Dermis blood vessel endothelial cell (primary cell): ENCODE measurements at regions not wholly inside any gene's neighbourhood (a gene's known extent, or its start where the extent isn't known, plus 50 kb on each side); places are given as distances from the start of the nearest gene placed in this dataset.
"Not testable (repeated sequence)": the region's sequence is repeated elsewhere in the genome, so short reads cannot be mapped to it uniquely, and the experiment has no call there.

Experiments
- DNase-seq: peaks from one replicate; pipeline ENCODE4 v3.0.0; 2010

DNA sequence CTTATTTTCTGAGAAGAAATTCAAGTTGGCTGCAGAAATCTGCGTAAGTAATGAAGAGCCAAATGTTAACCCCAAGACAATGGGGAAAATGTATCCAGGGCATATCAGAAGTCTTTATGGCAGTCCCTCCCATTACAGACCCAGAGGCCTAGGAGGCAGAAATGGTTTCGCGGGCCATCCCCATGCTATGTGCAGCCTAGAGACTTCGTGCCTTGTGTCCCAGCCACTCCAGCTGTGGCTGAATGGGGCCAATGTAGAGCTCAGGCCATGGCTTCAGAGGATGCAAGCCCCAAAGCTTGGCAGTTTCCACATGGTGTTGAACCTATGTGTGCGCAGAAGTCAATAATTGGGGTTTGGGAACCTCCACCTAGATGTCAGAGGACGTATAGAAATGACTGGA, 131.9 kb downstream of the GPR37 start:
- no peak for DNase-seq

DNA sequence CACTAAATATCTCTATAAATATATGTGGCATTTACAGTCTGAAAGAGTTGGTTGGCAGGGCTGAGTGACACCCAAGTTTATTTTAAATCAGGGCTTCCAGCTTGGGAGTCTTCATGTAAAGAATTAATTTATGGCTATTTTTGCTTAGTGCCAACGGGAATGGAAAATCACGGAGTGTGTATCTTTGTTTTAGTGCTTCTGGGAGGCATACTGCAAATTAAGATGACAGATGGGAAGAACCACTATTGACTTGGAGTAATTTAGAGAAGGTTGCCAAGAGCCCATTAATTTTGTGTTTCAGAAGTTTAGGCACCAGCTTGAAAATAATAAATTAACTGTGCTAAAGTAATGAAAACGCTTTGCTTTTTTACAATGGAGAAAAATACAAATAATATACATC, 135.2 kb downstream of the GPR37 start:
- no peak for DNase-seq

DNA sequence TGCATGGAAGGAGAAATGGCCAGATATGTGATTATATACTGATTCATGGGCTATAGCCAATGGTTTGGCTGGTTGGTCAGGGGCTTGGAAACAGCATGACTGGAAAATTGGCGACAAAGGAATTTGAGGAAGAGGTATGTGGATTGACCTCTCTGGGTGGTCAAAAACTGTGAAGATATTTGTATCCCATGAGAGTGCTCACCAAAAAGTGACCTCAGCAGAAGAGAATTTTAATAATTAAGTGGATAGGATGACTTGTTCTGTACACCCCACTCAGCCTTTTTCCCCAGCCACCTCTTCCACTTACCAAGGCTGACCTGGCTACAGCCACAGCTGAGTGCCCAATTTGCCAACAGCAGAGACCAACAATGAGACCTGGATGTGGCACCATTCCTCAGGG, 146.7 kb downstream of the GPR37 start:
- DNase-seq = no peak

DNA sequence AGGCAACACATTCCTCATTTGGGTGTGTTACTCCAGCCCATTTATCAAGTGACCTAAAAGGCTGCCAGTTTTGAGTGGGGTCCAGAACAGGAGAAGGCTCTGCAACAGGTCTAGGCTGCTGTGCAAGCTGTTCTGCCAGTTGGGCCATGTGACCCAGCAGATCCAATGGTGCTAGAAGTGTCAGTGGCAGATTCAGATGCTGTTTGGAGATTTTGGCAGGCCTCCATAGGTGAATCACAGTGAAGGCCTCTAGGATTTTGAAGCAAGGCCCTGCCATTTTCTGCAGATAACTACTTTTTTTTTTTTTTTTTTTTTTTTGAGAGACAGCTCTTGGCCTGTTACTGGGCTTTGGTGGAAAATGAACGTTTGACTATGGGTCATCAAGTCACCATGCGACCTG, 147.5 kb downstream of the GPR37 start:
- DNase-seq = not testable (repeated sequence)

DNA sequence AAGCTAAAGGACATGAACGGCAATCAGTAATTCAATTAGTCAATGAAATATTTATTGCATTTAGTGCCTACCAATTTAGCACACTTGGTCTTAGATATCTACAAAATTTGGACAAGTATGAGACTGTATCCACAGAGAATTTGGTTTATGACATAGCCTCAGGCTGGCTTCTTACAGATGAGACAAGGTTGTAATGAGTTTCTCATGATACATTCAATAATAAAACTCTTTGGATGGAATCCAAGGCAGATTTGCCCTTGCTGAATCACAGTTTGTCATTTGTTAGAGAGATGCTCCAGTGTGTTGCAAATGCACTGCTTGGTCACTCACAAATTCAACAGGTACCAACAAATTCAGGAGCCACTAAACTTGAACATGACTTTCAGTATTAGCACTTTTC, 162.5 kb downstream of the GPR37 start:
- DNase-seq = no peak

DNA sequence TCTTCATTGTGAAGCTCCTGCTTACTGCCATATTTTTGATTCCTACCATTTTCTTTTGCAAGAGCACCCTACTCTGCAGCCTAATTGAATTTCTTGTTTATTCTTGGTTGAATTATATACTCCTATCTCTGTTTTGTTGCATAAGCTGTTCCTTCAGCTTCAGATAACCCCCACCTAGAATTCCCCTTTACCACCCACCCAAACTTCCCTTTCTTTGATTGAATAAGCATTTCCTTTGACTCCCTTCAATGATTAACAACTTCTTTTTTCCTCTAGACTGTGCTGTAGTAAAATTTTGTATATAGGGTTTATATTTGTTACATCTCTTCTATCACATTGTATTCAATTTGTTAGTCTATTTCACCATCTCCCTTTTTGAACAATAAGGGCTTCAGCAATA, 168.1 kb downstream of the GPR37 start:
- no peak for DNase-seq

DNA sequence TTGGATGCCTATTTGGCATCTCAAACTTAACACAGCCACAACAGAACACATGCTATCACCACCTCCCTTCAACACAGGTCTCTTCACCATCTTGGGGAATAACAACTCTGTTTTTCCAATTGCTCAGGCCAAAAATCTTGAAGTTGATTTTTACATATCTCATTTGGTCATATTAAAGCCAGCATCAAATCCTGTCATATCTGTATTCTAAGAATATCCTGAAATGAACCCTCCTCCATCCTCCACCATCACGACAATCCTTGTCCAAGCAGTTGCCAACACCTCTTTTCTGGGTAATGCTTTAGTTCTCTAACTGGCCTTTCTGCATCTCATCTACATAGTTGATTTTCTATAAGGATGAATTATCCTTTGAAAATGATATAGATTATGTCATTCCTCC, 168.7 kb downstream of the GPR37 start:
- DNase-seq = no peak

DNA sequence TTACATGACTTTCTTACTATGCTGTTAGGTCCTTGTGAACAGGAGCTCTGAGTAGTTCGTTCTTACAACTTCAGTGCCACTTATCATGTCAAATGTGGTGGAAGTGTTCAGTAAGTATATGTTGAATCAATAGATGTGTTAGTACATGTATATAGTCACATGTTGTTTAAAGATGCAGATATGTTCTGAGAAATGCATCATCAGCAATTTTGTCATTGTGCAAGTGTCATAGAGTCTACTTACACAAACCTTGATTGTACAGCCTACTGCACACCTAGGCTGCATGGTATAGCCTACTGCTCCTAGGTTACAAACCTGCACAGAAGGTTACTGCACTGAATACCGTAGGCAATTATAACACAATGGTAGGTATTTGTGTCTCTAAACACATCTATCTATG, 174.8 kb downstream of the GPR37 start:
- no peak for DNase-seq

DNA sequence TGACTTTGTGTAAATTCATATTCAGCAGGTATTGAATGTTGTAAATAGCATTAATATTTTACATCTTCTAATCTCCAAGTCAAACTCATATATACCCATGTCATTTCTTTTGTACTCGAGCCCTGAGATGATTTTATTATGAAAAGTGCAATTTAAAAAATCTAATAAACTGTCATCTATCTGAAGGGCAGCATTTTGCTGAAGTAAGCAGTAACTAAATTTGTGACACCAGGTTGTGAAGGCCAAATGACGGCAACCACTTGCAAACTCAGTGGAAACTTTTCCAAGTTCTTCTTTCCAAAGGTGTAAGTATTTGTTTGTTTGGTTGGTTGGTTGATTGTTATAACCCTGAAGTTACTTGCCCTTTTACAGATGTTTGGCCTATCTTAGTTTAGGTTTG, 188.3 kb downstream of the GPR37 start:
- DNase-seq = no peak

DNA sequence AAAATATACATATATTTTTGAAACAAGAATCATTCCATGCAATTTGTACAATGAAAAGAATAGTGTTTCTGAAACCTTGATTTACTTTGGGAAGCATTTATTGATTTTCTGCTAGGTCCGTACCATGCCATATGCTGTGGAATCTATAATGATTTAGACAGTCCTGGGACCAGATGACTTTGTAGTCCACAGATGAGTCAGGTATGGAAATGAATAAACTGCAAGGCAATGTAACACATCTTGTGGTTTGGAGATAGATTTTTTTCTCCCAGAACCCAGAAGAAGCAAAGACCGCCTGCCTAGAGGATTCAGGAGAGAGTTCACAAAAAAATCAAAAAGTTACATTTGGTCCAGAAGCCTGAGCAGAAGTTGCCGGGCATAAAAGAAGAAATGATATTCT, 190.4 kb downstream of the GPR37 start:
- no peak for DNase-seq

DNA sequence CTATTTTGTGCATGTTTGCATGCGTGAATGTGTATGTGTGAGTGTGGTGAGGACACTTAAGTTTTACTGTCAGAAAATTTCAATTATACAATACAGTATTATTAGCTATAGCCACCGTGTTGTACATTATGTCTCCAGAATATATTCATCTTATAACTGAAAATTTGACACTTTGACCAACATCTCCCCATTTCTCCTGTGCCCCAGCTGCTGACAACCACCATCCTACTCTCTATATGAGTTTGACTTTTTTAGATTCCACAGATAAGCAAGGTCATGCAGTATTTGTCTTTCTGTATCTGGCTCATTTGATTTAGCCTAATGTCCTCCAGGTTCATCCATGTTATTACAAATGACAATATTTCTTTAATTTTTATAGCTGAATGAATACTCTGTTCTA, 195.0 kb downstream of the GPR37 start:
- no peak for DNase-seq

DNA sequence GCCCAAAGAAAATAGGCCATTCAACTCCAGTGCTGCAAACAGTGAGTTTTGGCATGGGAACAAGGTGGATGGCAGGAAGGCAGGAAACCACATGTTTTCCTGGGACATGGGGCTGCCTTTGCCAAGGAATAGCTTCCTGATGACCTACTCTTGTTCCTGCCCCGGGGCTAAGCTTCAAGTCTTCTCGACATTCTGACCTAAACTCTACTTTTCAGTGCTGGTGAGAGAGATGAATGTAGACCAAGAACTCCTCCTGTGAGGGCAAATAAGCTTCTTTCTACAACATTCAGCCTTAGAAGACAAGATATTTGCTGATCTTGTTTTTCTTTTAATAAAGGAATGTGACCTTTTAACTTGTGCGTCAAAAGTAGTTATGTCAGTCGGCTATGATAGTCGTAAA, 199.0 kb downstream of the GPR37 start:
- no peak for DNase-seq

DNA sequence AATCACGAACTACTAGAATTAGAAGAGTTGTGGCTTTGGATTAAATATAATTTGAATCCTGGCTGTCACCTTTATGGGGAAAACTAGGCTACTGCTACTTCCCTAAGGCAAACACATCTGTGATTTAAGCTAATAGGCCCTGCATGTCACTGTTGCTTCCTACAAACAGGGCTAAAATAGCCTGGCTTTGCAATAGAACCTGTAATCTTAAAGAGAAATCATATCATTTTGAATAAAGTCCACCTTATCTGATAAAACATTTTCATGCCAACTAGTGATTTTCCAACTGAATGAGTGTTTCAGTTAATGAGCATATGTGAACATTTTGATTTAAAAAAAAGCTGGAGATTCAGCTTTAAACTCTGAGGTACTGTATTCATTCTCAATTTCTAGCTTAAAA, 208.0 kb downstream of the GPR37 start:
- DNase-seq = no peak

DNA sequence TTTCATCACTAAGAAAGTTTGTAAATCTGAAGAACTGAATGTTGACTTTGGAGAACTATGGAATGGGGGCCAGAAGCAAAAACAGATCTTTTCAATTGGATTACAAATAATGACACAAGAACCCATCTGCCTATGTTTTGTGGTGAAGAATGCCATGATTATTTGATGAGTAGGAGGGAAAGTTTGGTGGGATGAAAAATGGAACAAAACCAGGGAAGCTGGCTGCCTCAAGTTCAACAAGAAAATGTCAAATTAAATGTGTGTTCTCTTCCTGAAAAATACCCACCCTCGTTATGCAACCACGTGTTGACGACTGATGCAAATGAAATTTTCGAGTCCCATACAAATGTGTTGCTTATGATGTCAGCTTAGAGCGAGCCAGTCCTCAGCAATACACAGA, 208.5 kb downstream of the GPR37 start:
- no peak for DNase-seq

DNA sequence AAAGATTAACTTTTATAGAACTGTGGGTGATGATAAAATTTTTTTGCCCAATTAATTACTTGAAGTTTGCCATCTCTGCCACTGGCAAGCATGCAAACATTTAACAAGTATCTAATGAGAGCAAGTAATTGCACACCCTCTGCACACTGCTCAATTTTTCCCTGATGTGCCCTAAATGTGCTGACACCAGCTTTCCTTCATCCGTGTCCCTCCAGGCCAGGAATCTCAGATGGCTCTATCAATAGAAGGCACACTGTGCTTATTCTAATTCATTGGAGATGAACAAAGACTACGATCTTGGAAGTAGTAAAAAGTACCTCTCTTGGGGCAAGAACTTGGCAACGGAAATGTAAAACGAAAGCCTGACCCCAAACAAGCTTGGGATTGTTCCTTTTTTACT, 212.1 kb downstream of the GPR37 start:
- DNase-seq = no peak

DNA sequence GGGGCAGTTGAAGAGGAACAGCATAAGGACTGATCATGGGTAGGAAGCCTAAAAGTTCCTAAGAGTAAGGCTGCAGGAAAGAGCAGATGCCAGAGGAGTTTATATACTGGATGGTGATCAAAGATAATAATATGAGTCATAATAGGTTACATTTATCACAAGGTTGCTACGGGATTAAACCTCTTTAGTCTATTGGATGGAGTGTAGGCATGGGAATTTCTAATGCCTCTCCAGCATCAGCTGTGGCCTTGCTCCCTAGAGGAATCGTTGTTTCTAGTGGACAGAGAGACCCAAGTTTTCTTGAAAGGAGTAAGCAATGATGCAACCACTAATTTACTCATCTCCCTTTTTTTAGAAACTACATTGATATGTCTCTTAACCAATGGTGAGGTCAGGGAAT, 213.4 kb downstream of the GPR37 start:
- no peak for DNase-seq

DNA sequence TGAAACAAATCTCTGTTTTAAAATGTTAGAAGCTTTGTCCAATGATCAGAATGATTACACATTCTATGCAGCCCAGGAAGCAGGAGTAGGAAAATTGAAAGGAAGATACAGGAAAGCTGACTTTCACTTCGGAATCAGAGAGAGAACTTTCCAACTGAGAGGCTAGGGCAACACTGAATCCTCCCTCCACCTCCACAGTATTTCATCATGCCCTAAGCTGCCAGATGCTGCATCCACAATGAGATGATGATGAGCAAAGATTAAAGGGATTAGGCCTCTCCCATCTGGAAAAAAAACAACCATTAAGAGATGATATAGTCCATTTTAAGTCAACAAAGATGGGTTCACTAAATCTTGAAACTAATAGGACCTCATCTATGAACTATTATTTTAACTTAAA, 215.6 kb downstream of the GPR37 start:
- DNase-seq = no peak

DNA sequence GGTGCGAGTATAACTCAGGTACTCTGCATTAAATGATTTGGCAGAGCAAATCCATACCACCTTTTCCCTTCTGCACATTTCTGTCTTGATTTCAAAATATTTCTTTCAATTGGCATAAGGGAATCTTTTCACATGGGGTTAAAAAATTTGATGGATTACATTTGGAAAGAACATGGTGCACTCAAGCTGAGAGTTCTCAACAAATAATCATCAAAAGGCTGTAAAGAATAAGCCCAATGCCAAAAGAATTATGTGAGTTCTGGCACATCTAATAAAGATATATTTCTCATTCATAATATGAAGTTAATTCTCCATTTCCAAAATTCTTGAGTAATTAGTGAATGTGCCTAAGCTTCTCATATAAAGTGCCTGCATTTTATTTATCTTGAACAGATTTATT, 223.1 kb downstream of the GPR37 start:
- no peak for DNase-seq

DNA sequence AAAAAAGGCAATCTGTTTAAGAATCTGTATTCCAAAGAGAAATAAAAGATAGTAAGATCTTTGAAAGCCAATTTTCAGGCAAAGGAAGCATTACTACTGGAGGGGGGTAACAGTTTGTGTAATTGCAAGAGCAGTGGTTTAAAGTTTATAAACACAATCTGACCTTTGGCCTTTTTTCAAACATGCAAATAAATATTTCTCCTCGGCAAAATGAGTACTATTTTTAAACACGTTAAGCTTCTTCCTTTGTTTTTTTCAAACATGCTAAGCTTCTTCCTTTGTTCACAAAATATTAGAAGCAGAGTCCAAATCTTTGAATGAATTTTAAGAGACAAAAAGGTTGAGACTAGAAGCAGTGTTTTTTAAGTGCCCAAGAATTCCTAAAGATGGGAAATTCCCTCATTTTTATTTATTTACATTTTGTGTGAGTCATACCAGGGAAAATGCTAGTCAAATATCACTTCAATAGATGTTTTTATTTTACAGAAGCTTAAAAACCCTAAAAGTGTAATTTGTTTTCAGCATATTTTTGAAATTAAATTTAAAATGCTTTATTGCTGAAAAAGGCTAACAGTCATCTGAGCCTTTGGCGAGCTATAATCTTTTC, 229.3 kb downstream of the GPR37 start:
- no peak for DNase-seq

DNA sequence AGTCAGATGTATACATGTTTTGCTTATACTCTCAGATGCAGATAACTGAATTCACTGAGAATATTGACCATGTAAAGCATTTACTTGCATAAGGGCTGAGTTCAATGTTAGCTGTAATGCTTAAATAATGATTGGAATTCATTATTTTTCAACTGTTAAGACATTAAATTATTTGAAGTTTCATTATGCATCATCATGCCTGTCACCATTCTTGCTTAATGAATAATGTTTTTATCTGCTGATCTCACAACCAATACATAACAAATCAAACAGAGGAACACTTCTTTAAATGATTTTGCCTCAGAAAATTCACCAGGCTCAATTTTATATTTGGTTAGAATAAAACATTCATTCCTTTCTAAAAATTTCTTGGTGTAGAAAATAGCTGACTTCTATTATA, 233.4 kb downstream of the GPR37 start:
- no peak for DNase-seq

DNA sequence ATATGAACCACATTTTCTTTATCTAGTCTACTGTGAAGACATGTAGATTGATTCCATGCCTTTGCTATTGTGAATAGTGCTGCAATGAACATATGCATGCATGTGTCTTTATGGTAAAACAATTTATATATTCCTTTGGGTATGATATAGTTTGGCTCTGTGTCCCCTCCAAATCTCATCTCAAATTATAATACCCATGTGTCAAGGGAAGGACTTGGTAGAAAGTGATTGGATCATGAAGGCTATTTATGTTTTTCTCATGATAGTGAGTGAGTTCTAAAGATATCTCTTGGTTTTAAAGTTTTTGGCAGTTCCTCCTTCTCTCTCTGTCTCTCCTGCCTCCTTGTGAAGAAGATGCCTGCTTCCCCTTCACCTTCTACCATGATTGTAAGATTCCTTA, 248.7 kb downstream of the GPR37 start:
- no peak for DNase-seq

DNA sequence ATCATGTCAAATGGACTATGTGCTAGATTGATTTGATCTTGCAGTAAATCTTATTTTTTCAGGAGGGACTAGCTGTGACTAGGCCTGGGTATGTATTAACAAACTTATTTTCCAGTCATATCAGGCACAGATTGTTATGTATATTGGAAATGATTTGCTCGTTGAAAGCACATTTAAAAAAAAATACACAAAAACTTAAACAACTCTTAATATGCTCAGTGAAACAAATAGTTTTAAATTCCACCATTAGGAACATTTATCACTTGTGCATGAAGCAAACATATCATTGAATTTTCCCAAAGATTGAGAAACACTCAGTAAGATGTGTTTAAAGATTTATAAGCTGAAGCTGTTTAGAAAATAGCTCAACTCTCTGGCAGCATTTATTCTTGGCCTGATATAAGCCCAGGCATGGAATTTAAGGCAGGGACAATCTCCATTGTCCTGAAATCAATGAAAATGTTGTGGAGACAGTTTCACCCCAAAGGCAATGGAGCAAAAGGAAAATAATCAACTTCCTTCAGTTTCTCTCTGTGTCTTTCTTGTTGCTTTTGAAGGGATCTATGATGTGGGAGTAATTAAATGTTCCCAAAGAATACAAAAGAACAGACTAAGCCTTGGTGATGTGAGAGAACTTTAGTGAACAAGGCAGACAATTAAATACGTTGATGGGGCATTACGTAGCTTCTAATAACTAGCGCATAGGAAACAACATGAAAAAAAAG, 250.3 kb downstream of the GPR37 start:
- DNase-seq = no peak

DNA sequence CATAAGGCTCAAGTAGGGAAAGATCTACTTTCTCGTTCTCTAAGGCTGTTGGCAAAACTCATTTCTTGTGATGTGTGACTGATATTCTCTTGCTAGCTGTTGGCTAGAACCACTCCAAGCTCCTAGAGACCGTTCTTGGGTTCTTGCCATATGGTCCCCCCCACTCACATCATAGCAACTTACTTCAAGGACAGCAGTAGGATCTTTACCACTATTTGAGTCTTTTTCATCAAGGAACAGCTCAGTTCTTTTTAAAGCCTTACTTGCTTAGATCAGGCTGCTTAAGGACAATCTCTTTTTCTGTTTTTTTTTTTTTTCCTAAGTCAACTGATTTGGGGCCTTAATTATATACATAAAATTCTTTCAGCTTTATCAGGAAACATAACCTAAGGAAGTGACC, 251.1 kb downstream of the GPR37 start:
- DNase-seq = no peak

DNA sequence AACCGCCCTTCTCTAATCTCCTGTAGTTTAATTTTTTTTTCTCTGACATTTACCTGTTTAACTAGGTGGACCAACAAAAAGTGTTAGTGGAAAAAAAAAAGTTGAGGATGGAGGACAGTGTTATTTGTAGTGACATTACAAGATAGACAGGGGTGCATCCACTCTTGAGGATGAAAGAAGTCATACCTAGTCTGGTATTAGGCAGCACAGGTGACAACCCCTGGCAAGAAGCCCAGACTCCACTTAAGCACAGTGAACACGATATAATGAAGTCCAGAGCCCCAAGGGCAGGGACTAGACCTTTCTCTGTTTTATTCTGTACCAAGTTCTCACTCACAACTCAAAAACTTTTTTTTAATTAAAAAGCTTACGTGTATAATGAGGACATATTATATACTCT, 268.4 kb downstream of the GPR37 start:
- DNase-seq = no peak

DNA sequence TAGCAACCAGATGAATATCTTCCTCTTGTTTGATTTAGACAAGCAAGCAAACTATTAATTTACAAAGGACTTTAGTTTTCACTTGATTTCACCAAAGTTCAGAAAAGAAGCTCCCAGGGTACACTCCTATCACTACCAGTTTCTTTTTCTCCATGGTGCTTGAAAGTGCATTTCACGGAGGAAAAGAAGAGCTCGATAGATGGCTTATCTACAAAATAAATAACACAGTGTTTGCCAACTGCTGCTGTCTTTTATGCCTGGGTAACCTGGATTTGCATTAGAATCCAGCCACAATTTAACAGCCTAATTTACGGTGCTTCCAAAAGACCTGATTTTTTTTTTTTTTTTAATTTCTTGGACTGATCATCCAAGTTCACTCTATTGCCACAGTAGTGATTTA, 275.7 kb downstream of the GPR37 start:
- DNase-seq = no peak
